ENCODE measurements at regions not wholly inside any gene's neighbourhood (a gene's known extent, or its start where the extent isn't known, plus 50 kb on each side); places are given as distances from the start of the nearest gene placed in this dataset.
A peak's percentile ranks its signal among the peaks of the same experiment; 100 is the strongest.

- DNase-seq (ENCODE audit: low read depth) (peak; percentile 81), FAIRE-seq (no peak)
- H3K36me3 ChIP-seq (ENCODE audit: control insufficient read depth, insufficient read depth, low read length): peaks cover 1% of the 10 kb centered on the region
- no peak overlapping the region for H3K4me3 ChIP-seq (ENCODE audit: low read depth, low read length)
- no peak for TF ChIP-seq CTCF (IDR thresholded peaks at IDR 0.05; ENCODE audit: insufficient read depth, low read length, severe bottlenecking)
- no peaks in the 10 kb centered on the region for H3K27me3 ChIP-seq (ENCODE audit: control insufficient read depth, insufficient read depth, low read length)
Observed at GRCh38 chr16:85384833-85385462, 228.2 kb upstream of the GSE1 start.

- H3K4me3 ChIP-seq (ENCODE audit: low read depth, low read length): no peak overlapping the region
- no peaks in the 10 kb centered on the region for H3K27me3 ChIP-seq (ENCODE audit: control insufficient read depth, insufficient read depth, low read length)
- no peak for FAIRE-seq
- no peak for DNase-seq (ENCODE audit: low read depth)
- H3K36me3 ChIP-seq (ENCODE audit: control insufficient read depth, insufficient read depth, low read length): peaks cover 1% of the 10 kb centered on the region
- no peak for TF ChIP-seq CTCF (IDR thresholded peaks at IDR 0.05; ENCODE audit: insufficient read depth, low read length, severe bottlenecking)
Observed at GRCh38 chr16:85385463-85386331, 227.4 kb upstream of the GSE1 start.

GRCh38 chr16:85386467-85387170 lies 226.5 kb upstream of the GSE1 start:
- DNase-seq (ENCODE audit: low read depth) (no peak), FAIRE-seq (no peak)
- no peak overlapping the region for H3K4me3 ChIP-seq (ENCODE audit: low read depth, low read length)
- H3K27me3 ChIP-seq (ENCODE audit: control insufficient read depth, insufficient read depth, low read length): no peaks in the 10 kb centered on the region
- H3K36me3 ChIP-seq (ENCODE audit: control insufficient read depth, insufficient read depth, low read length): peaks cover 1% of the 10 kb centered on the region
- no peak for TF ChIP-seq CTCF (IDR thresholded peaks at IDR 0.05; ENCODE audit: insufficient read depth, low read length, severe bottlenecking)

GRCh38 chr16:85387171-85387507 lies 226.0 kb upstream of the GSE1 start:
- Histone ChIP-seq H3K4me3 (ENCODE audit: low read depth, low read length) (no peak overlapping the region), H3K36me3 (ENCODE audit: control insufficient read depth, insufficient read depth, low read length) (peaks cover 1% of the 10 kb centered on the region), H3K27me3 (ENCODE audit: control insufficient read depth, insufficient read depth, low read length) (no peaks in the 10 kb centered on the region)
- no peak for TF ChIP-seq CTCF (IDR thresholded peaks at IDR 0.05; ENCODE audit: insufficient read depth, low read length, severe bottlenecking)
- DNase-seq (ENCODE audit: low read depth): no peak
- no peak for FAIRE-seq

- Histone ChIP-seq H3K27me3 (ENCODE audit: control insufficient read depth, insufficient read depth, low read length) (no peaks in the 10 kb centered on the region), H3K36me3 (ENCODE audit: control insufficient read depth, insufficient read depth, low read length) (peaks cover 1% of the 10 kb centered on the region), H3K4me3 (ENCODE audit: low read depth, low read length) (no peak overlapping the region)
- no peak for TF ChIP-seq CTCF (IDR thresholded peaks at IDR 0.05; ENCODE audit: insufficient read depth, low read length, severe bottlenecking)
- FAIRE-seq (no peak), DNase-seq (ENCODE audit: low read depth) (no peak)
Observed at GRCh38 chr16:85387731-85388295, 225.3 kb upstream of the GSE1 start.

Measured in bronchial epithelial cell (primary cell).